ENCODE measurements at regions not wholly inside any gene's neighbourhood (a gene's known extent, or its start where the extent isn't known, plus 50 kb on each side); places are given as distances from the start of the nearest gene placed in this dataset.
"Not testable (repeated sequence)": the region's sequence is repeated elsewhere in the genome, so short reads cannot be mapped to it uniquely, and the experiment has no call there.

GRCh38 chr11:47928426-47928825, 51.9 kb upstream of the PTPRJ start:
- TF ChIP-seq CTCF (IDR thresholded peaks at IDR 0.05; ENCODE audit: insufficient read depth, low read depth, low read length, missing control alignments): no peak
- H3K4me3 ChIP-seq (ENCODE audit: low read depth, low read length): no peak overlapping the region
- no peak for DNase-seq (ENCODE audit: low read depth)

GRCh38 chr11:47924184-47924691, 56.1 kb upstream of the PTPRJ start:
- H3K4me3 ChIP-seq (ENCODE audit: low read depth, low read length): no peak overlapping the region
- DNase-seq (ENCODE audit: low read depth): no peak
- no peak for TF ChIP-seq CTCF (IDR thresholded peaks at IDR 0.05; ENCODE audit: insufficient read depth, low read depth, low read length, missing control alignments)

- DNase-seq (ENCODE audit: low read depth): no peak
- no peak for TF ChIP-seq CTCF (IDR thresholded peaks at IDR 0.05; ENCODE audit: insufficient read depth, low read depth, low read length, missing control alignments)
Observed at GRCh38 chr11:47923667-47924066, 56.7 kb upstream of the PTPRJ start.

GRCh38 chr11:47921080-47921555, 59.2 kb upstream of the PTPRJ start:
- not testable (repeated sequence) for H3K4me3 ChIP-seq (ENCODE audit: low read depth, low read length); DNase-seq (ENCODE audit: low read depth)

More at GRCh38 chr11:47923667-47924066, 56.7 kb upstream of the PTPRJ start:
- no peak overlapping the region for H3K4me3 ChIP-seq (ENCODE audit: low read depth, low read length)

GRCh38 chr11:47918882-47919495, 61.4 kb upstream of the PTPRJ start:
- H3K4me3 ChIP-seq (ENCODE audit: low read depth, low read length): no peak overlapping the region
- DNase-seq (ENCODE audit: low read depth): no peak
- no peak for TF ChIP-seq CTCF (IDR thresholded peaks at IDR 0.05; ENCODE audit: insufficient read depth, low read depth, low read length, missing control alignments)

- H3K4me3 ChIP-seq (ENCODE audit: low read depth, low read length): no peak overlapping the region
- TF ChIP-seq CTCF (IDR thresholded peaks at IDR 0.05; ENCODE audit: insufficient read depth, low read depth, low read length, missing control alignments): no peak
- DNase-seq (ENCODE audit: low read depth): no peak
Observed at GRCh38 chr11:47918370-47918690, 62.0 kb upstream of the PTPRJ start.

- no peak overlapping the region for H3K4me3 ChIP-seq (ENCODE audit: low read depth, low read length)
- TF ChIP-seq CTCF (IDR thresholded peaks at IDR 0.05; ENCODE audit: insufficient read depth, low read depth, low read length, missing control alignments): no peak
- peak; percentile 69 for DNase-seq (ENCODE audit: low read depth)
Observed at GRCh38 chr11:47917599-47918369, 62.6 kb upstream of the PTPRJ start.
